SK-N-SH (cell line): ENCODE measurements at regions not wholly inside any gene's neighbourhood (a gene's known extent, or its start where the extent isn't known, plus 50 kb on each side); places are given as distances from the start of the nearest gene placed in this dataset.

ENCODE experiments used
- CHD2 ChIP-seq: fragments of 150-350 bp; IDR thresholded peaks from 2 replicates; pipeline ENCODE4 v1.6.1; 2018; ENCODE audit warnings: low read length; ENCODE audit not compliant: partially characterized antibody
- EP300 ChIP-seq, 2 experiments: IDR thresholded peaks; 2 replicates each; pipeline versions ENCODE4 v1.4.0 to v1.6.1; 2012; ENCODE audit warnings: borderline replicate concordance in 1 of 2, low read depth in 1 of 2, low read length in 1 of 2
- FOXJ3 ChIP-seq: sonication (generic); formaldehyde crosslinking; IDR thresholded peaks from 2 replicates; pipeline ENCODE4 v1.5.1; 2020; ENCODE audit warnings: mild to moderate bottlenecking, missing genetic modification reagents
- GATA2 ChIP-seq: sonication (generic); formaldehyde crosslinking; IDR thresholded peaks from 2 replicates; pipeline ENCODE4 v1.5.0; 2020; ENCODE audit warnings: mild to moderate bottlenecking, missing genetic modification reagents
- JUND ChIP-seq: IDR thresholded peaks from 2 replicates; pipeline ENCODE4 v1.4.0; 2012
- RCOR1 ChIP-seq: fragments of 150-350 bp; IDR thresholded peaks from 2 replicates; pipeline ENCODE4 v1.6.1; 2017; ENCODE audit warnings: antibody characterized with exemption, low read length
- SMC3 ChIP-seq: IDR thresholded peaks from 2 replicates; pipeline ENCODE4 v1.6.1; 2012; ENCODE audit warnings: low read depth, low read length, improper control_type of control experiment
- TAF1 ChIP-seq: IDR thresholded peaks from 2 replicates; pipeline ENCODE4 v1.6.1; 2012; ENCODE audit warnings: low read depth, mild to moderate bottlenecking, low read length, moderate library complexity, borderline replicate concordance
- TCF12 ChIP-seq: IDR thresholded peaks from 2 replicates; pipeline ENCODE4 v1.4.0; 2012
- YY1 ChIP-seq: IDR thresholded peaks from 2 replicates; pipeline ENCODE4 v1.4.0; 2012; ENCODE audit warnings: low read depth, mild to moderate bottlenecking
- TF ChIP-seq, protein P1 (sequence below): fragments of 200-600 bp; sonication (generic); IDR thresholded peaks from 2 replicates; pipeline ENCODE4 v1.6.1; 2017; ENCODE audit warnings: antibody characterized with exemption, mild to moderate bottlenecking, moderate library complexity
- TF ChIP-seq, protein P2 (sequence below): IDR thresholded peaks from 2 replicates; pipeline ENCODE4 v1.6.1; 2012; ENCODE audit warnings: mild to moderate bottlenecking, low read depth, low read length, moderate library complexity

DNA sequence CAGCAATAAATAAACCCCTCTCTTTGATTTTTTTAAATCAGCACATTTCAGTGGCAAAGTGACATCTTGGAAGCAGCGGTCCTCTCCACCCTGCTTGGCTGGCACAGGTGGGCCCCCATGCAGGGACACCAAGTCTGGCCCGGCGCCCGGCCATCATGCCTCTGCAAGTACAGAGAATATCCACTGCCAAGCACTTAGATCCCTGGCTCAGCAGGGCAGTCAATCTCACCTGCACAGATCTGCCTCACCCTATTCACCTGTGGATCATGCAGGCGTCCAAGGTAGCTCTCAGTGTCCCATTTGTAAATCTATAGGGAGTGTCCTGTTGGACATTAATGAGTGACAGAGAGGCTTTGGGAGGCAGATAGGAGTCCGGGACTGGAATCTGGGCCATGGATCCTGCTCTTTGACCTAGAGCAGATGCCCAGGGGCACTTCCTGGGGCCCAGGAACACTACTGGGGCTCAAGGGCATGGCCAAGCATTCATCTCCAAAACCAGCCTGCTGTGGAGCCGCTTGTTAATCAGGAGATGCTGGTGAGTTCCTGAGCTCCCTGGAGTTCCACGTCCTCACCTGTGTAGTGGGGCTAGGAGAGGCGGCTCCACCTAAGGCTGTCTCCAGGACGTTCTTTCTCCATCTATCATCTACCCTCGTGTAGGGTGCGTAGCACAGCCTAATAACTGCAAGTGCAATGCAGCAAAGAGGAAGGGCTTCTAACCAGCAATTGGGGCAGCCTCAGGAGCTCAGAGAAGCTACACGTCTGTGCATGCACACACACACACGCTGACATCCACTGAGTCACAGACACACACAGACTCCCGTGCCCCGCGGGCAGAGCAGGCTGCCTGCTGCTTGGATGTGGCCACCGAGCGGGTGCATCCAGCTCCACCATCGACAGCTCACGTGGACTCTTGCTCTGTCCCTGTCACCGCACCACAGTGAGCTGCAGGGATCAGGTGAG, 123.6 kb downstream of the OAT start:
- TF ChIP-seq, protein P1, sequence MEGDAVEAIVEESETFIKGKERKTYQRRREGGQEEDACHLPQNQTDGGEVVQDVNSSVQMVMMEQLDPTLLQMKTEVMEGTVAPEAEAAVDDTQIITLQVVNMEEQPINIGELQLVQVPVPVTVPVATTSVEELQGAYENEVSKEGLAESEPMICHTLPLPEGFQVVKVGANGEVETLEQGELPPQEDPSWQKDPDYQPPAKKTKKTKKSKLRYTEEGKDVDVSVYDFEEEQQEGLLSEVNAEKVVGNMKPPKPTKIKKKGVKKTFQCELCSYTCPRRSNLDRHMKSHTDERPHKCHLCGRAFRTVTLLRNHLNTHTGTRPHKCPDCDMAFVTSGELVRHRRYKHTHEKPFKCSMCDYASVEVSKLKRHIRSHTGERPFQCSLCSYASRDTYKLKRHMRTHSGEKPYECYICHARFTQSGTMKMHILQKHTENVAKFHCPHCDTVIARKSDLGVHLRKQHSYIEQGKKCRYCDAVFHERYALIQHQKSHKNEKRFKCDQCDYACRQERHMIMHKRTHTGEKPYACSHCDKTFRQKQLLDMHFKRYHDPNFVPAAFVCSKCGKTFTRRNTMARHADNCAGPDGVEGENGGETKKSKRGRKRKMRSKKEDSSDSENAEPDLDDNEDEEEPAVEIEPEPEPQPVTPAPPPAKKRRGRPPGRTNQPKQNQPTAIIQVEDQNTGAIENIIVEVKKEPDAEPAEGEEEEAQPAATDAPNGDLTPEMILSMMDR, result no peak
- no peak for TF ChIP-seq CHD2
- no peak for TF ChIP-seq JUND
- no peak for TF ChIP-seq TCF12
- no peak for TF ChIP-seq SMC3
- no peak for TF ChIP-seq FOXJ3 (CRISPR knock-in tag)
- TF ChIP-seq EP300 (IDR thresholded peaks at IDR 0.05; ENCODE audit: borderline replicate concordance in 1 of 2, low read depth in 1 of 2, low read length in 1 of 2), result no peak
- no peak for TF ChIP-seq RCOR1
- no peak for TF ChIP-seq GATA2
- no peak for TF ChIP-seq TAF1
- TF ChIP-seq YY1, result no peak
- TF ChIP-seq, protein P2, sequence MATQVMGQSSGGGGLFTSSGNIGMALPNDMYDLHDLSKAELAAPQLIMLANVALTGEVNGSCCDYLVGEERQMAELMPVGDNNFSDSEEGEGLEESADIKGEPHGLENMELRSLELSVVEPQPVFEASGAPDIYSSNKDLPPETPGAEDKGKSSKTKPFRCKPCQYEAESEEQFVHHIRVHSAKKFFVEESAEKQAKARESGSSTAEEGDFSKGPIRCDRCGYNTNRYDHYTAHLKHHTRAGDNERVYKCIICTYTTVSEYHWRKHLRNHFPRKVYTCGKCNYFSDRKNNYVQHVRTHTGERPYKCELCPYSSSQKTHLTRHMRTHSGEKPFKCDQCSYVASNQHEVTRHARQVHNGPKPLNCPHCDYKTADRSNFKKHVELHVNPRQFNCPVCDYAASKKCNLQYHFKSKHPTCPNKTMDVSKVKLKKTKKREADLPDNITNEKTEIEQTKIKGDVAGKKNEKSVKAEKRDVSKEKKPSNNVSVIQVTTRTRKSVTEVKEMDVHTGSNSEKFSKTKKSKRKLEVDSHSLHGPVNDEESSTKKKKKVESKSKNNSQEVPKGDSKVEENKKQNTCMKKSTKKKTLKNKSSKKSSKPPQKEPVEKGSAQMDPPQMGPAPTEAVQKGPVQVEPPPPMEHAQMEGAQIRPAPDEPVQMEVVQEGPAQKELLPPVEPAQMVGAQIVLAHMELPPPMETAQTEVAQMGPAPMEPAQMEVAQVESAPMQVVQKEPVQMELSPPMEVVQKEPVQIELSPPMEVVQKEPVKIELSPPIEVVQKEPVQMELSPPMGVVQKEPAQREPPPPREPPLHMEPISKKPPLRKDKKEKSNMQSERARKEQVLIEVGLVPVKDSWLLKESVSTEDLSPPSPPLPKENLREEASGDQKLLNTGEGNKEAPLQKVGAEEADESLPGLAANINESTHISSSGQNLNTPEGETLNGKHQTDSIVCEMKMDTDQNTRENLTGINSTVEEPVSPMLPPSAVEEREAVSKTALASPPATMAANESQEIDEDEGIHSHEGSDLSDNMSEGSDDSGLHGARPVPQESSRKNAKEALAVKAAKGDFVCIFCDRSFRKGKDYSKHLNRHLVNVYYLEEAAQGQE, result no peak
